ENCODE measurements at regions not wholly inside any gene's neighbourhood (a gene's known extent, or its start where the extent isn't known, plus 50 kb on each side); places are given as distances from the start of the nearest gene placed in this dataset.
"Not testable (repeated sequence)": the region's sequence is repeated elsewhere in the genome, so short reads cannot be mapped to it uniquely, and the experiment has no call there.

DNA sequence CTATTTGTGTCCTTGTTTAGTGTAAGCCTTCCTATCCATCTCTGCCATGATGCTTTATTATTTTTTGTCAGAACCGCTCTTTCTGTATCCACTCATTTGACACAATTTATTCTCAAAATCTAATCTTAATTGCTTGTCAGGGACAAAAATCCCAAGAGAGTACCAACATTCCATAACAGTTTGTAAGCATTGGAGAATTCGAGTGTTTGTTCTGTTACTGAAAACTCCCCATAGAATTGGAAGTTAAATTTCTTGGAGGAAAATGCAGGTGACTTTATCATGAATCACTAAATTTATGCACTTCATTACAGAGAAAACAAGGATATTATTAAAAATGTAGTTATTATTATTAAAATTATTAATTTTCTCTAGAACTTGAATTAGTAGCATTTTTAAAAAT, 1986.1 kb downstream of the ARAP2 start:
- H3K27me3 Mint-ChIP-seq, result no peaks in the 10 kb centered on the region
- ATAC-seq, result no peak
- peaks cover 6% of the 10 kb centered on the region for H3K9me3 Mint-ChIP-seq
- no peaks in the 10 kb centered on the region for H3K4me1 Mint-ChIP-seq
- no peaks in the 10 kb centered on the region for H3K36me3 Mint-ChIP-seq
- no peak overlapping the region for H3K27ac Mint-ChIP-seq
- H3K4me3 Mint-ChIP-seq, result no peak overlapping the region

GRCh38 chr4:34261799-34262314, 1982.5 kb downstream of the ARAP2 start:
- ATAC-seq, result no peak
- no peak overlapping the region for H3K27ac Mint-ChIP-seq
- H3K4me3 Mint-ChIP-seq, result no peak overlapping the region
- no peaks in the 10 kb centered on the region for H3K36me3 Mint-ChIP-seq
- no peaks in the 10 kb centered on the region for H3K27me3 Mint-ChIP-seq
- H3K9me3 Mint-ChIP-seq, result peaks cover 15% of the 10 kb centered on the region
- no peaks in the 10 kb centered on the region for H3K4me1 Mint-ChIP-seq

- no peaks in the 10 kb centered on the region for H3K27me3 Mint-ChIP-seq
- H3K9me3 Mint-ChIP-seq, result peaks cover 16% of the 10 kb centered on the region
- H3K4me1 Mint-ChIP-seq, result no peaks in the 10 kb centered on the region
- no peak overlapping the region for H3K27ac Mint-ChIP-seq
- no peaks in the 10 kb centered on the region for H3K36me3 Mint-ChIP-seq
- ATAC-seq, result no peak
- no peak overlapping the region for H3K4me3 Mint-ChIP-seq
Measured at GRCh38 chr4:34269613-34270012, 1974.7 kb downstream of the ARAP2 start.

DNA sequence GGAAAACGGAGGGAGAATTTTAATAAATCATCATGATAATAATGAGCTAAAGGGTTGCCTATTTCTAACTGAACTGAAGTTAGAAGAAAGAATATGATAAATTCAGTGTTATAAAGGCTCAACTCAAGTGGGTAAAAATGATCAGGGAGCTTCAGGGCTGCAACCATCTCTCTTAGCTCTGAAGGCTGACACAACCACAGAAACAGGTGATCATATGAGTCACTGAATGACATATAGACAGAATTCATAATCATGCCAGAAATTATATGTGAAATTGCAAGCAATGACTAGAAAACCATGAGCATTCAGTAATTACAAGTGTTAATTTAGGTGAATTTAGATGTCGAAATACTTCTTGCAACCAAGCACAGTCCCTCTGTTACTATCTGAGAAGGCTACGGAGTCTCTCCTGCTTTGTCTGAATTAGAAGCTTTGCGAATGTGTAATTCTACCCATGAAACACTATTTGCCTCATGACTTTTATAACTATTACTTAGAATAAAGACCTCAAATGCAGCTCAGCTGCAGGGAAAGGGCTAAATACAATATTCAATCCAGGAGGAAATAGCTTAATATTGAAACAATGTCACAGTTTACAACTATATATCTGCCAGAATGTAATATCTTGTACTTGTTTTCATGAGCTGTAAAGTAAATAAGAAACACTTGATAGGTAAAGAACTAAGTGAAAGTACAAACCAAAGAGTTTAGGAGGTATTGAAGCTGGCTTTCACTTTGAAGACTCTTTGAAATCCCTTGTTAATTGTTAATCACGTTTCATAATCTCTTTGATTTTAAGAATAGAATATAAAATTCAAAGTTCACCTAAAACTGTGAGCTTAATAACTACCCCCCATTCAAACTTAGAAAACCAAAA, 1972.6 kb downstream of the ARAP2 start:
- no peak for ATAC-seq
- Mint-ChIP-seq H3K9me3 (peaks cover 9% of the 10 kb centered on the region), H3K4me3 (no peak overlapping the region), H3K27ac (no peak overlapping the region), H3K36me3 (no peaks in the 10 kb centered on the region), H3K27me3 (no peaks in the 10 kb centered on the region), H3K4me1 (no peaks in the 10 kb centered on the region)

DNA sequence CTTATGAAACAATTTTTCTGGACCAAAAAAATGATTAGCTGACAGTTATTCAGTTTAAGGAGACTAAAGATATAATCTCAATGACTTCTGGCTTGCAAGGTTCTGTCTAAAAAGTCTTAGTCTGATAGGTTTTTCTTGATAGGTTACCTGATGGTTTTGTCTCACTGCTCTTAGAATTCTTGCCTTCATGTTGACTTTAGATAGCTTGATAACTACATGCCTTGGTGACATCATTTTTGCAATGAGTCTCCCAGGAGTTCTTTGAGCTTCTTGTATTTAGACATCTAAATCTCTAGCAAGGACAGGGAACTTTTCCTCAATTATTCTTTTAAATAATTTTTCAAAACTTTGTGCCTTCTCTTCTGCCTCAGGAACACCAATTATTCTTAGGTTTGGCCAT, 1965.3 kb downstream of the ARAP2 start:
- no peaks in the 10 kb centered on the region for H3K4me1 Mint-ChIP-seq
- H3K27ac Mint-ChIP-seq, result no peak overlapping the region
- no peaks in the 10 kb centered on the region for H3K36me3 Mint-ChIP-seq
- H3K9me3 Mint-ChIP-seq, result peaks cover 4% of the 10 kb centered on the region
- no peak overlapping the region for H3K4me3 Mint-ChIP-seq
- H3K27me3 Mint-ChIP-seq, result no peaks in the 10 kb centered on the region
- no peak for ATAC-seq

GRCh38 chr4:34280131-34280530, 1964.2 kb downstream of the ARAP2 start:
- Mint-ChIP-seq H3K27ac (no peak overlapping the region), H3K36me3 (no peaks in the 10 kb centered on the region), H3K4me3 (no peak overlapping the region), H3K4me1 (no peaks in the 10 kb centered on the region), H3K9me3 (peaks cover 4% of the 10 kb centered on the region), H3K27me3 (no peaks in the 10 kb centered on the region)
- ATAC-seq, result no peak

DNA sequence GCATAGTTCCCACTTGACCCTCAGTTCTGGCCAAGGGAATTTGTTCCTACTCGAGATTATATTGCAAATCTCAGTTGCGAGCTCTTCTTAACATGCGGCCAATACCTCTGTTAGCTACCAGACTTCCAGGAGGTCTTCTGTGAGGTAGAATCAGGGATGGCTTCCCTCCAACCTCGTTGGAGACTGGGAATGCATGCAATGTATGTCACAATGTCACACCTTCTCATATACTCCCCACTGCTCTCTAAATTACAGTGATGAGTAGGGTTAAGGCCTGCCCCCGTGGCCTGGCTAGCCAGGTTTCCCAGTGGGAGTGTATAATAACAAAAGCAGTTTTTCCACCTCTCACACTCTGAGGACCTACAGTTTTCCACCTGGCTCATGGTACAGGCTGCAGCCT, 1962.5 kb downstream of the ARAP2 start:
- Mint-ChIP-seq H3K36me3 (no peaks in the 10 kb centered on the region), H3K27ac (no peak overlapping the region), H3K27me3 (no peaks in the 10 kb centered on the region), H3K9me3 (peaks cover 3% of the 10 kb centered on the region), H3K4me1 (no peaks in the 10 kb centered on the region), H3K4me3 (no peak overlapping the region)
- no peak for ATAC-seq

DNA sequence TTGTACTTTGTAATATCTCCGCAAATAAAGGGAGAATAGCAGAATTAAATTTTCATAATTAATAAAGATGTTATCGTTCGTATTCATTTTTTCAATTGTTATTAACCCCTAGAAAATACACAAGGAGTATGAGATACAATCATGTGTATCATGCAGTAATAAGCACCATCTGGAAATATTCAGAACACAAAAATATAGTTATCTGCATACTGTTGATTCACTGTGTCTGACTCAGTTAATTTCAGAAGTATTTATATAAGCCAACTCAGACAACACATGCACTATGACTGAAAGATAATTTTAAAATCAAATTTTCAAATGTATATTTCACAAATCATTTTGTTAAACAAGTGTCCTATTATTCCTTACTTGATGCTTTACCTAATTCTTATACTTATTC, 1954.8 kb downstream of the ARAP2 start:
- no peaks in the 10 kb centered on the region for H3K4me1 Mint-ChIP-seq
- no peak overlapping the region for H3K4me3 Mint-ChIP-seq
- no peaks in the 10 kb centered on the region for H3K9me3 Mint-ChIP-seq
- H3K36me3 Mint-ChIP-seq, result no peaks in the 10 kb centered on the region
- no peaks in the 10 kb centered on the region for H3K27me3 Mint-ChIP-seq
- no peak for ATAC-seq
- H3K27ac Mint-ChIP-seq, result no peak overlapping the region

GRCh38 chr4:34289962-34290361, 1954.4 kb downstream of the ARAP2 start:
- Mint-ChIP-seq H3K27ac (no peak overlapping the region), H3K9me3 (no peaks in the 10 kb centered on the region), H3K36me3 (no peaks in the 10 kb centered on the region), H3K4me1 (no peaks in the 10 kb centered on the region), H3K27me3 (no peaks in the 10 kb centered on the region), H3K4me3 (no peak overlapping the region)
- no peak for ATAC-seq

GRCh38 chr4:34293459-34293858, 1950.9 kb downstream of the ARAP2 start:
- no peak overlapping the region for H3K27ac Mint-ChIP-seq
- ATAC-seq, result peak; percentile 12
- H3K9me3 Mint-ChIP-seq, result no peaks in the 10 kb centered on the region
- H3K36me3 Mint-ChIP-seq, result no peaks in the 10 kb centered on the region
- H3K4me3 Mint-ChIP-seq, result no peak overlapping the region
- no peaks in the 10 kb centered on the region for H3K27me3 Mint-ChIP-seq
- H3K4me1 Mint-ChIP-seq, result no peaks in the 10 kb centered on the region

- H3K4me3 Mint-ChIP-seq, result no peak overlapping the region
- H3K27me3 Mint-ChIP-seq, result no peaks in the 10 kb centered on the region
- ATAC-seq, result no peak
- peaks cover 3% of the 10 kb centered on the region for H3K9me3 Mint-ChIP-seq
- no peaks in the 10 kb centered on the region for H3K36me3 Mint-ChIP-seq
- no peaks in the 10 kb centered on the region for H3K4me1 Mint-ChIP-seq
- no peak overlapping the region for H3K27ac Mint-ChIP-seq
Measured at GRCh38 chr4:34309383-34309906, 1934.9 kb downstream of the ARAP2 start.

- Mint-ChIP-seq H3K4me1 (no peaks in the 10 kb centered on the region), H3K4me3 (no peak overlapping the region), H3K27ac (no peak overlapping the region), H3K27me3 (no peaks in the 10 kb centered on the region), H3K36me3 (no peaks in the 10 kb centered on the region), H3K9me3 (no peaks in the 10 kb centered on the region)
- no peak for ATAC-seq
Measured at GRCh38 chr4:34318773-34319172, 1925.5 kb downstream of the ARAP2 start.

DNA sequence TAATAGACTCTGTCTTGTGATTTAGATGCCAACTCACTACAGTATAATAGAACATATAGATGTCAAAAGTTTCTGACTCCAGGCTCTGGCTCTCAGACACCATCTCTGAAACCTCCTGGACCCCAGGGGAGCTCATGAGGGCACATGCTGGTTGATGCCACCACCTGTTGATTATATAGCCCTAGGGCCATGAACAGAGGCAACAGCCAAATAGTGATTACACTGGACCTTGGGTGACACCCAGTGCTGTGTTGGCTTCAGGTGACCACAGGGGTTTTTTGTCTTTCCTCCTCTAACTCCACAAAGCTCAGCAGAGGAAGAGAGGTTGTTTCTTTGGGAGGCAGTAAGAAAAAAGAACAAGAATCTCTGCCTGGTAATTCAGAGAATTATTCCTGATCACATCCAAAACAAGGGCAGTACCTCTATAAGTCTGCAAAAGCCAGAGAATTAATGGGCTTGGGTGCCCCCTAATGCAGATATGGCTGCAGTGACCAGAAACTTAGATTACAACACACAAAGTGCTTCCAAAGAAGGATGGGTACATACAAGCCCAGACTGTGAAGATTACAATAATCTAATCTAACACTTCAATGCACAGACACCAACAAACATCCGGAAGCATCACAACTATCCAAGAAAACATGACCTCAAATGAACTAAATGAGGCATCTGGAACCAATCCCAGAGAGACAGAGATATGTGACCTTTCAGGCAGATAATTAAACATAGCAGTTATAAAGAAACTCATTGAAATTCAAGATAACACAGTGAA, 1920.6 kb downstream of the ARAP2 start:
- no peaks in the 10 kb centered on the region for H3K27me3 Mint-ChIP-seq
- H3K9me3 Mint-ChIP-seq, result no peaks in the 10 kb centered on the region
- no peaks in the 10 kb centered on the region for H3K4me1 Mint-ChIP-seq
- no peaks in the 10 kb centered on the region for H3K36me3 Mint-ChIP-seq
- ATAC-seq, result peak; percentile 54
- H3K27ac Mint-ChIP-seq, result no peak overlapping the region
- no peak overlapping the region for H3K4me3 Mint-ChIP-seq

DNA sequence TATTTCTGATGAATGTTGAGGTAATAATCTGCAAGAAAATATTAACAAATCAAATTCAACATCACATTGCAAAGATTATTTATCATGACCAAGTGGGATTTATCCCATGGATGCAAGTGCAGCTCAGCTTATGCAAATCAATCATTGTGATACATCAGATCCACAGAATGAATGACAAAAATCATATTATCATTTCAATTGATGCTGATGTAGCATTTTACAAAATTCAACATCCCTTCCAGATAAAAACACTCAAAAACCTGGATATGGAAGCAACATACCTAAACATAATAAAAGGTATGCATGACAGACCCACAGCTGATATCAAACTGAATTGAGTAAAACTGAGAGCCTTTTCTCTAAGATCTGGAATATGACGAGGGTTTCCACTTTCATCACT, 1915.4 kb downstream of the ARAP2 start:
- peaks cover 2% of the 10 kb centered on the region for H3K9me3 Mint-ChIP-seq
- H3K27ac Mint-ChIP-seq, result no peak overlapping the region
- no peak overlapping the region for H3K4me3 Mint-ChIP-seq
- no peaks in the 10 kb centered on the region for H3K36me3 Mint-ChIP-seq
- H3K4me1 Mint-ChIP-seq, result no peaks in the 10 kb centered on the region
- H3K27me3 Mint-ChIP-seq, result no peaks in the 10 kb centered on the region
- ATAC-seq, result no peak

GRCh38 chr4:34335156-34335555, 1909.2 kb downstream of the ARAP2 start:
- ATAC-seq, H3K27me3 Mint-ChIP-seq, H3K36me3 Mint-ChIP-seq, H3K4me1 Mint-ChIP-seq, H3K27ac Mint-ChIP-seq, H3K9me3 Mint-ChIP-seq, H3K4me3 Mint-ChIP-seq: not testable (repeated sequence)

Data from stimulated activated memory B cell treated with anti-CD40 and anti-IgM and Interleukin-4, amounts not matched to agents 10 μg/mL and 1 μg/mL and 100 μg/mL, for 72 hours (primary cell).